MM.1S (cell line): ENCODE measurements at regions not wholly inside any gene's neighbourhood (a gene's known extent, or its start where the extent isn't known, plus 50 kb on each side); places are given as distances from the start of the nearest gene placed in this dataset.

Experiments used
- EZH2phosphoT487 ChIP-seq: fragments of 300-600 bp; sonication (generic); IDR thresholded peaks from 2 replicates; pipeline ENCODE4 v1.6.1; 2018; ENCODE audit warnings: antibody characterized with exemption, low read length
- TF ChIP-seq, protein P1 (sequence below): fragments of 300-600 bp; sonication (generic); IDR thresholded peaks from 2 replicates; pipeline ENCODE4 v1.5.1; 2016; ENCODE audit warnings: antibody characterized with exemption, low read length, mixed read lengths

DNA sequence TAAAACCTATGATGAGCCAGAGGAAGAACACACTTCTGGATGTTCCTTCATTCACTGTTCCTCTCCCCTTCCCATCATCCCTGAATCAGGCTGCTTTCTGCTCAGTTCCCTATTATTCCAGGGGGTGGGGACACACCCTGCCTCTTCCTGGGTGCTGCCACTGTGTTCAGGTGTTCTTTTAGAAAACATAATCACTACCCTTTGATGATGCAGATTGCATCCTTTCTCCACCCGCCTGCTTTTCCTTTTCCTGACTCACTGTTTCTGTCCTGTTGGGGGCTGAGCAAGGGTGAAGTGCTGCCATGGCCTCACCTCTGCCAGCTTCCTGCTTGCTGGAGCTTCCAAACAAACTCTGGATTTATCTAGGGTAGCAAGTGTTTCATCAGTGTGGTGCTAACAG, 331.9 kb upstream of the GRIA1 start:
- TF ChIP-seq, protein P1, sequence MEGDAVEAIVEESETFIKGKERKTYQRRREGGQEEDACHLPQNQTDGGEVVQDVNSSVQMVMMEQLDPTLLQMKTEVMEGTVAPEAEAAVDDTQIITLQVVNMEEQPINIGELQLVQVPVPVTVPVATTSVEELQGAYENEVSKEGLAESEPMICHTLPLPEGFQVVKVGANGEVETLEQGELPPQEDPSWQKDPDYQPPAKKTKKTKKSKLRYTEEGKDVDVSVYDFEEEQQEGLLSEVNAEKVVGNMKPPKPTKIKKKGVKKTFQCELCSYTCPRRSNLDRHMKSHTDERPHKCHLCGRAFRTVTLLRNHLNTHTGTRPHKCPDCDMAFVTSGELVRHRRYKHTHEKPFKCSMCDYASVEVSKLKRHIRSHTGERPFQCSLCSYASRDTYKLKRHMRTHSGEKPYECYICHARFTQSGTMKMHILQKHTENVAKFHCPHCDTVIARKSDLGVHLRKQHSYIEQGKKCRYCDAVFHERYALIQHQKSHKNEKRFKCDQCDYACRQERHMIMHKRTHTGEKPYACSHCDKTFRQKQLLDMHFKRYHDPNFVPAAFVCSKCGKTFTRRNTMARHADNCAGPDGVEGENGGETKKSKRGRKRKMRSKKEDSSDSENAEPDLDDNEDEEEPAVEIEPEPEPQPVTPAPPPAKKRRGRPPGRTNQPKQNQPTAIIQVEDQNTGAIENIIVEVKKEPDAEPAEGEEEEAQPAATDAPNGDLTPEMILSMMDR, result no peak
- TF ChIP-seq EZH2phosphoT487, result no peak
